ENCODE measurements at regions not wholly inside any gene's neighbourhood (a gene's known extent, or its start where the extent isn't known, plus 50 kb on each side); places are given as distances from the start of the nearest gene placed in this dataset.

GRCh38 chr4:41480896-41481311 lies 57.1 kb upstream of the LIMCH1 start:
- TF ChIP-seq CTCF (conservative IDR thresholded peaks at IDR 0.05; ENCODE audit: low read length), result no peak
- TF ChIP-seq EZH2phosphoT487 (IDR thresholded peaks at IDR 0.05; ENCODE audit: borderline replicate concordance, low read depth, low read length), result no peak

All from OCI-LY7 (cell line).